Naive thymus-derived CD8-positive, alpha-beta T cell (primary cell): ENCODE measurements at regions not wholly inside any gene's neighbourhood (a gene's known extent, or its start where the extent isn't known, plus 50 kb on each side); places are given as distances from the start of the nearest gene placed in this dataset.

ENCODE experiments used
- ATAC-seq, 2 donors: fragments of 150-1000 bp; cut with Tn5 transposase in 1 of 2; sonication (Bioruptor Pico), chemical (Tn5 transposase) in 1 of 2; 1 replicate in 1 of 2; 2 replicates in 1 of 2; pipeline ENCODE4 v1.10.0; 2021; ENCODE audit warnings: mild to moderate bottlenecking in 2 of 2, moderate library complexity in 2 of 2
- POLR2A ChIA-PET: fragments of 350-600 bp; sonication (Branson Sonifier 250); formaldehyde crosslinking; loops from one replicate; lab custom pipeline; 2021; ENCODE audit warnings: antibody characterized with exemption; lab: Charles Lee
- DNase-seq, 10 donors: peaks; one replicate each; pipeline versions ENCODE4 v3.0.0 to v3.0.0-alpha.2; 2020 to 2022
- H3K27ac Mint-ChIP-seq, 10 donors: one replicate each; pipeline ENCODE4 v1.8.0; 2020 to 2022; ENCODE audit warnings: mild to moderate bottlenecking in 10 of 10, mixed read lengths in 10 of 10, moderate library complexity in 4 of 10, inconsistent platforms in 1 of 10
- H3K27me3 Mint-ChIP-seq, 5 donors: one replicate each; pipeline ENCODE4 v1.8.0; 2021 to 2022; ENCODE audit warnings: mixed read lengths in 5 of 5
- H3K36me3 Mint-ChIP-seq, 3 donors: one replicate each; pipeline ENCODE4 v1.8.0; 2020 to 2022; ENCODE audit warnings: mixed read lengths in 3 of 3, mild to moderate bottlenecking in 2 of 3, inconsistent platforms in 1 of 3
- H3K4me1 Mint-ChIP-seq, 4 donors: one replicate each; pipeline ENCODE4 v1.8.0; 2021 to 2022; ENCODE audit warnings: mixed read lengths in 4 of 4
- H3K4me3 Mint-ChIP-seq, 10 donors: one replicate each; pipeline ENCODE4 v1.8.0; 2020 to 2022; ENCODE audit warnings: mild to moderate bottlenecking in 10 of 10, mixed read lengths in 10 of 10, moderate library complexity in 6 of 10, inconsistent platforms in 1 of 10
- H3K9me3 Mint-ChIP-seq, 9 donors: one replicate each; pipeline ENCODE4 v1.8.0; 2020 to 2022; ENCODE audit warnings: mixed read lengths in 9 of 9, mild to moderate bottlenecking in 3 of 9, inconsistent platforms in 1 of 9, moderate library complexity in 1 of 9

DNA sequence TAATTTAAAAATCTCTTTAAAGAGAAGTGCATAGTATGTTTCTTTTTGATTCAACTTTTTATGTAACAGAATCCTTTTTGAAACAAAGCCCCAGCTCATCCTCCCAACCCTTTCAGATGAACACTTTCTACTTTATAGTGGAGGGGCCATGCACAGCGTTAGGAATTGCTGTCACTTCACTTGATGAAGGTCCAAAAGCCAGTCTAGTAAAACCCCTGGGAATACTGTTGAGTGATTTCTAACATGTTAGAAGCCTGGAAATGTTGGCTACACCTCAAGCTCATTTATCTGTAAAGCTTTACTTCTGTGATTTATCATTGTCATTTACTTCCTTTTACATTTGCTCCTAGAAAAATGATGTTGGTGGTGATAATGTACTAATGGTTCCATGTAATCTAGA is 1608.9 kb upstream of the TENM3 start:
- Mint-ChIP-seq H3K4me3 (no peak overlapping the region), H3K4me1 (no peaks in the 10 kb centered on the region), H3K36me3 (no peaks in the 10 kb centered on the region), H3K27ac (no peak overlapping the region), H3K27me3 (no peaks in the 10 kb centered on the region), H3K9me3 (no peaks in the 10 kb centered on the region)
- ATAC-seq (no peak), DNase-seq (no peak)
- POLR2A ChIA-PET = no interaction called here

DNA sequence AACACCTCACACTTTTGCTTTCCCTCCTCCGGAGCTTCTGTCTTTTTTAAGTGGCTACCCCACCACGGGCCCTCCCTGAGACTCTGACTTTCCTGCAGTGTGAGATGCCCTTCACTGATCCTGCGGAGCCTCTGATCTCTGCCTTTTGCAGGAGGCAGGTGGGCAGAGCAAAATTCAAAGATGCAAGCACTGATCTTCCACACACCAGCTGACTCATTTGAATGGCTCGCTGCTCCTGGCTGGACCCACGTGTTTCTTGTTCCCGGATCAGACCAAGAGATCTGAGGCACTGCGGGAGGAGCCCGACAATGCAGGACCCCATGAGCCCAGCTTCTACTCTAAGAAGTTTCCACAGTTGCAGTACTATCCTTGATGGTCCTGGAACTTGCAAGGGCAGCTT is 1607.9 kb upstream of the TENM3 start:
- POLR2A ChIA-PET = no interaction called here
- no peak for ATAC-seq

DNA sequence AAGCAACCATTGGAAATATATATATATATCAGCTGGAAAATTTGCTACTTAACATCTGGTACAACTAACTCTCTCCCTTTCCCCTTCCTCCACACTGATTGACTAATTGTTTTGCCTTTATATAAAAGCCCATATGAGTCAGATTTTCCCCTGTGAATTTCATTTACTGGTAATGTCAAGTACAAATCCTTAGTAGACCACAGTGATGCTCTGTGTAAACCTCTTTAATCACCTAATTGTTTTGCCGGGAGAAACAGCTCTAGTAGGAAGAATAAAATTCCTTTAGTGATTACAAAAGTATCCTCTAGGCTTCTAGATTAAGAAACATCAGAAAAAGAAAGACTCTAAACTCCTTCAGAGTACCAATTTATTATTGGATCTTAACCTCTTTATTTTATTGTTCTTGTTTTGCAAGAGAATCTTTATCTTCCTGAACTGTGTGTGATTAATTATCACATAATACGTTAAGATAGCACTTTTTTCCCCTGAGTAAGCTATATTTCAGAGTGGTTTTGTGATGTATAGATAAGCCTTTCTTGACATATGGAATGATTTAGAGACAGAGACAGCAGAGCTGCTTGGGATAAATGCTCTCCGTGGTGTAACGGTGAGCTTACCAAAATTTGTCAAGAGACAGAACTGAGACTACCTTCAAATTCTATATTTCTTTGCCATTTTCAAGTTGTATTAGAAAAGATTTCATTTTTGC is 1606.4 kb upstream of the TENM3 start:
- no peak for DNase-seq
- peaks cover 0 to 1% (median 0%) of the 10 kb centered on the region in 4 donors for H3K4me1 Mint-ChIP-seq
- no peak for ATAC-seq
- POLR2A ChIA-PET = no interaction called here
- peaks cover 0 to 10% (median 0%) of the 10 kb centered on the region in 9 donors for H3K9me3 Mint-ChIP-seq
- peaks cover 0 to 2% (median 0%) of the 10 kb centered on the region in 5 donors for H3K27me3 Mint-ChIP-seq
- H3K4me3 Mint-ChIP-seq = no peak overlapping the region
- H3K27ac Mint-ChIP-seq = no peak overlapping the region
- H3K36me3 Mint-ChIP-seq = no peaks in the 10 kb centered on the region

More for the DNA sequence above, 1607.9 kb upstream of the TENM3 start:
- no peak for DNase-seq
- H3K36me3 Mint-ChIP-seq = no peaks in the 10 kb centered on the region
- H3K4me1 Mint-ChIP-seq = peaks cover 0 to 1% (median 0%) of the 10 kb centered on the region in 4 donors
- H3K4me3 Mint-ChIP-seq = no peak overlapping the region
- H3K27ac Mint-ChIP-seq = no peak overlapping the region
- H3K9me3 Mint-ChIP-seq = peaks cover 0 to 8% (median 0%) of the 10 kb centered on the region in 9 donors
- H3K27me3 Mint-ChIP-seq = peaks cover 0 to 2% (median 0%) of the 10 kb centered on the region in 5 donors

- peaks cover 0 to 1% (median 0%) of the 10 kb centered on the region in 4 donors for H3K4me1 Mint-ChIP-seq
- H3K36me3 Mint-ChIP-seq = no peaks in the 10 kb centered on the region
- POLR2A ChIA-PET = no interaction called here
- H3K9me3 Mint-ChIP-seq = peaks cover 0 to 10% (median 0%) of the 10 kb centered on the region in 9 donors
- peaks cover 0 to 2% (median 0%) of the 10 kb centered on the region in 5 donors for H3K27me3 Mint-ChIP-seq
- ATAC-seq = no peak
- no peak overlapping the region for H3K27ac Mint-ChIP-seq
- H3K4me3 Mint-ChIP-seq = no peak overlapping the region
- DNase-seq = no peak
These were observed 1605.6 kb upstream of the TENM3 start for GRCh38 chr4:180637616-180638015.

- ATAC-seq = no peak
- Mint-ChIP-seq H3K4me3 (no peak overlapping the region), H3K27ac (no peak overlapping the region), H3K36me3 (no peaks in the 10 kb centered on the region), H3K9me3 (peaks cover 0 to 10% (median 0%) of the 10 kb centered on the region in 9 donors), H3K27me3 (peaks cover 0 to 2% (median 0%) of the 10 kb centered on the region in 5 donors), H3K4me1 (peaks cover 0 to 1% (median 0%) of the 10 kb centered on the region in 4 donors)
- no peak for DNase-seq
- POLR2A ChIA-PET = no interaction called here
These were observed 1603.0 kb upstream of the TENM3 start for GRCh38 chr4:180640193-180640592.

DNA sequence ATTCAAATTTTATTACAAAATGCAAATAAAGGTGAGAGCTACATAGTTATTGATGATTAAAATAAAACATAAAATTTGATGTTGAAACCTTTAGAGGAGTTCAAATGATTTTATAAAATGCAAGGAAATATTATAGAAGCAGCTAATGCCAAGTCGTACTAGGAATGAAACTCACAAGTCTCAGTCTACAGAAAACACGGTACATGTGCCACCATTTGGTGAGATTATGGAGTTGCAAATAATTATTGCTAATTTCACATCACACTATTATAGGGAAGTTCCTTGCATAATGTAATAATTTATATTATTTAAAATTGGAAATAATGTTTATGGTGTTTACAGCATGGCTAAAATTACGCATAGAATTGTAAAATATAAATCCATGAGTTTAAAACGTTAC is 1601.7 kb upstream of the TENM3 start:
- Mint-ChIP-seq H3K4me3 (no peak overlapping the region), H3K27me3 (peaks cover 0 to 2% (median 0%) of the 10 kb centered on the region in 5 donors), H3K36me3 (no peaks in the 10 kb centered on the region), H3K27ac (no peak overlapping the region), H3K9me3 (peaks cover 0 to 10% (median 0%) of the 10 kb centered on the region in 9 donors), H3K4me1 (peaks cover 0 to 1% (median 0%) of the 10 kb centered on the region in 4 donors)
- DNase-seq (no peak), ATAC-seq (no peak)
- POLR2A ChIA-PET = no interaction called here

DNA sequence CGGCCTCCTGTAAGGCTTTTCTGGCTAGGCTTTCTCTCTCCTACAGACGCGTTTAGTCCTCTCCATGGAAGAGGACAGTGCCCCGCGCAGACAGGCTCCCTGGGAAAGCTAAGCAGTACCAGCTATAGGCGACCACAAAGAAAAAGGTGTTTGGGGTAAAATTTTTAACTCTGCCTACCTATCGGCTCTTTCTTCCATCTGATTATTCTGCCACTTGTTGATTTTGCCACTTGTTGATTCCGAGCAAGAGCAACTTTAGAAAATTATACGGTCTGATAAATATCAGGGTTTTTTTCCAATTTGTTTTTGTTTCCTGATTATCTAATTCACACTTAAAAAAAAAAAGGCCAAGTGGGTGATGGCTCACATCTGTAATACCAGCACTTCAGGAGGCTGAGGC is 1600.5 kb upstream of the TENM3 start:
- Mint-ChIP-seq H3K36me3 (no peaks in the 10 kb centered on the region), H3K9me3 (peaks cover 0 to 10% (median 0%) of the 10 kb centered on the region in 9 donors), H3K27me3 (peaks cover 0 to 2% (median 0%) of the 10 kb centered on the region in 5 donors), H3K4me3 (no peak overlapping the region), H3K27ac (no peak overlapping the region), H3K4me1 (peaks cover 0 to 1% (median 0%) of the 10 kb centered on the region in 4 donors)
- DNase-seq (no peak), ATAC-seq (no peak)
- POLR2A ChIA-PET = no interaction called here

- POLR2A ChIA-PET = no interaction called here
- no peak for ATAC-seq
- DNase-seq = no peak
- H3K9me3 Mint-ChIP-seq = no peaks in the 10 kb centered on the region
- H3K4me3 Mint-ChIP-seq = no peak overlapping the region
- H3K4me1 Mint-ChIP-seq = no peaks in the 10 kb centered on the region
- no peaks in the 10 kb centered on the region for H3K36me3 Mint-ChIP-seq
- no peak overlapping the region for H3K27ac Mint-ChIP-seq
- peaks cover 0 to 3% (median 0%) of the 10 kb centered on the region in 5 donors for H3K27me3 Mint-ChIP-seq
These were observed 1592.9 kb upstream of the TENM3 start for GRCh38 chr4:180650273-180650672.

DNA sequence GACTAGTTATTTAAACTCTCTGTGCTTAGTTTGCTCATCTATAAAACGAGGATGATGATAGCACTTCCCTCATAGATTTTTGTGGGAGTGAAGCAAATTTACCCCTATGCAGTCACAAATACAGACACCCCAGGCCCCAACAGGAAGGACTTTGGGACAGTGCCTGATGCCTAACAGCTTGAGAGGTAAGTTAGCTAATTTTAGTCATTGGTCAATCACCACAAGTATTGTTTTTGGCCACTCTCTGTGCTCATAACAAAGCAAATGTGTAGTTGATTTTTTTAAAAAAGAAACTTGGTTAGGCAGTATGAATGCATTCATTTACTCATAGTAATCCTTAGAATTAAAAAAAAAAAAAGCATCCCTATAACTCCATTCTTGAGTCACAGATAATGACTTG is 1590.7 kb upstream of the TENM3 start:
- POLR2A ChIA-PET = no interaction called here
- H3K9me3 Mint-ChIP-seq = no peaks in the 10 kb centered on the region
- no peaks in the 10 kb centered on the region for H3K4me1 Mint-ChIP-seq
- ATAC-seq = no peak
- H3K27me3 Mint-ChIP-seq = peaks cover 0 to 3% (median 0%) of the 10 kb centered on the region in 5 donors
- H3K36me3 Mint-ChIP-seq = no peaks in the 10 kb centered on the region
- no peak for DNase-seq
- H3K4me3 Mint-ChIP-seq = no peak overlapping the region
- H3K27ac Mint-ChIP-seq = no peak overlapping the region

- H3K36me3 Mint-ChIP-seq = no peaks in the 10 kb centered on the region
- POLR2A ChIA-PET = no interaction called here
These were observed 1587.3 kb upstream of the TENM3 start for GRCh38 chr4:180655886-180656285.

DNA sequence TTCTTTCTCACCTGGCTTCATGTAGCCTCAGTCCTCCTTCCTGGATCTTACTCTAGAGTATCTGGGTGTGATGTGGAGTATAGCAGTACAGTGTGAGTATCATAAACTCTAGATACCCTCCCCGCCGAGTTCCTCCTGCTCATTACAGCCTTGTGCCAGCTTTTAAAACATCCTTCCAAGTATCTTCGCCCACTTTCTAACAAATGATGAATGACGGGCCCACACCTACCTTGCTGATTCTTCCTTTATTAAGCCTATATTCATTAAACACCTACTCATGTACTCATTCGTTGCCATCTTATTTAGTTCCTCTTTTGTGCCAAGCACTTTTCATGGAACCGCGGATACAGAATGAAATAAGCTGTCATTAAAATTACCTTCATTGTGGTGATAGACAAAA is 1585.3 kb upstream of the TENM3 start:
- Mint-ChIP-seq H3K27ac (no peak overlapping the region), H3K4me3 (no peak overlapping the region), H3K27me3 (peaks cover 0 to 3% (median 0%) of the 10 kb centered on the region in 5 donors), H3K4me1 (no peaks in the 10 kb centered on the region), H3K9me3 (peaks cover 0 to 3% (median 0%) of the 10 kb centered on the region in 9 donors), H3K36me3 (no peaks in the 10 kb centered on the region)
- POLR2A ChIA-PET = no interaction called here
- DNase-seq = no peak
- ATAC-seq = no peak

More at GRCh38 chr4:180655886-180656285, 1587.3 kb upstream of the TENM3 start:
- no peaks in the 10 kb centered on the region for H3K9me3 Mint-ChIP-seq
- no peak for DNase-seq
- H3K4me1 Mint-ChIP-seq = no peaks in the 10 kb centered on the region
- H3K27me3 Mint-ChIP-seq = peaks cover 0 to 3% (median 0%) of the 10 kb centered on the region in 5 donors
- no peak for ATAC-seq
- no peak overlapping the region for H3K27ac Mint-ChIP-seq
- no peak overlapping the region for H3K4me3 Mint-ChIP-seq

GRCh38 chr4:180664766-180665368 is 1578.3 kb upstream of the TENM3 start:
- Mint-ChIP-seq H3K27ac (no peak overlapping the region), H3K4me3 (no peak overlapping the region), H3K4me1 (peaks cover 0 to 8% (median 0%) of the 10 kb centered on the region in 4 donors), H3K36me3 (no peaks in the 10 kb centered on the region), H3K9me3 (peaks cover 0 to 3% (median 0%) of the 10 kb centered on the region in 9 donors), H3K27me3 (no peaks in the 10 kb centered on the region)
- ATAC-seq (peak; percentile 32 to 68), DNase-seq (peak; percentile 9 to 79 (median 40))
- POLR2A ChIA-PET = no interaction called here

- no peak for DNase-seq
These were observed 1577.7 kb upstream of the TENM3 start for GRCh38 chr4:180665481-180665880.

More at GRCh38 chr4:180665481-180665880, 1577.7 kb upstream of the TENM3 start:
- no peak for ATAC-seq
- Mint-ChIP-seq H3K4me3 (no peak overlapping the region), H3K36me3 (no peaks in the 10 kb centered on the region), H3K9me3 (peaks cover 0 to 3% (median 0%) of the 10 kb centered on the region in 9 donors), H3K27ac (no peak overlapping the region), H3K4me1 (peaks cover 0 to 8% (median 0%) of the 10 kb centered on the region in 4 donors), H3K27me3 (no peaks in the 10 kb centered on the region)
- POLR2A ChIA-PET = no interaction called here
